GM12801 (cell line): ENCODE measurements at regions not wholly inside any gene's neighbourhood (a gene's known extent, or its start where the extent isn't known, plus 50 kb on each side); places are given as distances from the start of the nearest gene placed in this dataset.

Experiments
- TF ChIP-seq, protein P1 (sequence below): IDR thresholded peaks from one replicate; pipeline ENCODE4 v1.5.1; 2011; ENCODE audit warnings: control low read depth; ENCODE audit not compliant: insufficient read length; ENCODE audit errors: extremely low read depth

DNA sequence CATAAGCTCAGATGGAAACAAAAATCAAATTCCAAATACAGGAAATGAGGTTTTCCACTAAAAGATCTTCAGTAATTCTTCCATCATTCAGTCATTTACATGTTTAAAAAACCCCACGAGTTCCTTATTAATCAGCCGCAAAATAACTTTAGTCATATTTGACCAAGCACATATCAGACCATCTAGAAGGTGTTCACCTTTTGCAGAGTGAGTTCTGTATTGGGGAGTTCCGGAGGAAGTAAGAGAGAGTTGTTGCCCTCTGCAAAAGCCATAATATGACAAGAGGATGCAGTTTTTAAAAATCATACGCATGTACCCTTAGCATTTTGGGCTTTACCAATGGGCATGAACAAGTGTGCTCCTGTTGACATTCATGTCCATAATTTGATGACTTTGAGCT is 61.6 kb downstream of the CCR1 start:
- TF ChIP-seq, protein P1, sequence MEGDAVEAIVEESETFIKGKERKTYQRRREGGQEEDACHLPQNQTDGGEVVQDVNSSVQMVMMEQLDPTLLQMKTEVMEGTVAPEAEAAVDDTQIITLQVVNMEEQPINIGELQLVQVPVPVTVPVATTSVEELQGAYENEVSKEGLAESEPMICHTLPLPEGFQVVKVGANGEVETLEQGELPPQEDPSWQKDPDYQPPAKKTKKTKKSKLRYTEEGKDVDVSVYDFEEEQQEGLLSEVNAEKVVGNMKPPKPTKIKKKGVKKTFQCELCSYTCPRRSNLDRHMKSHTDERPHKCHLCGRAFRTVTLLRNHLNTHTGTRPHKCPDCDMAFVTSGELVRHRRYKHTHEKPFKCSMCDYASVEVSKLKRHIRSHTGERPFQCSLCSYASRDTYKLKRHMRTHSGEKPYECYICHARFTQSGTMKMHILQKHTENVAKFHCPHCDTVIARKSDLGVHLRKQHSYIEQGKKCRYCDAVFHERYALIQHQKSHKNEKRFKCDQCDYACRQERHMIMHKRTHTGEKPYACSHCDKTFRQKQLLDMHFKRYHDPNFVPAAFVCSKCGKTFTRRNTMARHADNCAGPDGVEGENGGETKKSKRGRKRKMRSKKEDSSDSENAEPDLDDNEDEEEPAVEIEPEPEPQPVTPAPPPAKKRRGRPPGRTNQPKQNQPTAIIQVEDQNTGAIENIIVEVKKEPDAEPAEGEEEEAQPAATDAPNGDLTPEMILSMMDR = no peak

DNA sequence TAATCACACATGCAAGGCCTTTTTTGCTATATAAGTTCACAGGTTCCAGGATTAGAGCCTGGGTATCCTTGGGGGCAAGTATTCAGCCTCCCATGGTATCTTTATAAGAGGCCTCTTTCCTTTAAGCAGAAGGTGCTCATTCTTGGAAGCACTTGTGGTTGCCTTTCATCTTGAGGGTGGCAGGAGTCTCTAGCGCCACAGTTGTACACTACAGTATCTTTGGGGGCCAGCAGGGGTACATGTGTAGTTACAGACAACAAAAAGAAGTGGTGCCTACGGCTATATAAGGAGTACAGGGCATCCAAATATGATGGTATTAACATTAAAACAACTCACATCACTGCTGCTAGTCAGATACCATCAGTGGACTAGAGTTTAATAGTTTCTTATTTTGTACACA is 62.1 kb downstream of the CCR1 start:
- TF ChIP-seq, protein P1 = no peak

DNA sequence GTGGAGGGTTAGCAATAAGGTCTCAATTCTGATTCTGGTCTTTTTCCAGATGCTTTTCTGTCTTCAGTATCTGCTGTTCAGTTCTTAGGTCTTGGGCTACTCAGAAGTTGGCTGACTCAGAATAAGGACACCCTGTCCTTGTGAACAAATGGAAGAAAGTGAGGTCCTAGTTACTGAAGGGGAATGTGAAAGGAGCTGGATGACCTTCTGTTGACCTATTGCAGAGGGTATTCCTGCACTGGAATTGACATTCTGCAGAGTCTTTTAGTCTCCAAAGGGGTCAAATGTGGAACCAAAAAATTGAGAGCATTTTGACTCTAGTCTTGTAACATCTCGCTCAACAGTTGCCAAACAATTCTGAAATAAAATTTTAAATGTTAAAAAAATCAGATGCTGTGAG is 63.0 kb downstream of the CCR1 start:
- TF ChIP-seq, protein P1 = no peak

DNA sequence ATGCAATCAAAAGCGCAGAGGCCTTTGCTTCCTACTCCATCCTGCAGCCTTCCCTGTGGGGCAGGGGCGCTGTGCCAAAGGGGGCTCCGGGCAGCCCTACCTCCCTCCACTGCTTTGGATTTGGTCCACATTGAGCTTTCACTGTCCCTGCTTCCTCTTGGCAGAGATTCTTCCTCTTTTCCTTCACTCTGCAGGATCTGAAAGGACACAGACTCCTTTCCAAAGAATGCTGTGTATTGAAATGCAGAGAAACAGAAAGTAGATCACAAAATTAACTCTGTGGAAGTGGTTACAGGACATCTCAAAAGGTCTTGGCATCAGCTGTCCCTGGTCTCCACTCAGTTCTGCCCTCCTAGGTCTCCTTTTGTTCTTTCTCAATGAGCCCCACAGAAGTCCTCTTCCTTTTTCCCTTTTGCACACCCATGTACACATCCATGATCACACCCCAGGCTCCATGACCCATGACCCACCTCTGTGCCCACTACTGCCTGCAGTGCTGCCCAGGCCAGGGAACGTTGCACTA is 64.1 kb downstream of the CCR1 start:
- TF ChIP-seq, protein P1 = no peak

DNA sequence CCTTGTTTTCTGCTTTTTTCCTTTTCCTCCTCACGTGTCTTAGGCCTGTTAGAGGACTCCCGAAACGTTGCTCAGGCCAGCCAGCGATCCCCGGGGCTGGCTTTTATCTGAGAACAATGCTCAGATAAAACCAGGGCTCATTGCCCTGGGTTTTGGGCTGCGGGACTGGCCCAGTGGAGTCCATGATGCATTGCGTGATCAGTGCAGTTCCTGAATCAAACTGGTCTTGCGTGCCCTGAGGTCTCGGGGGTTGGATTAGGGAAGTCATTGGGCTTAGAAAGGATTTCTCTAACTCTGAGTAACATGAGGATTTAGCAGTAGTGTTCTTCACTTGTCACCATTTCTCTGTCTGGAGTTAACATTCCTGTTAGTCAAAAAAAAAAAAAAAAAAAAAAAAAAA is 66.3 kb downstream of the CCR1 start:
- TF ChIP-seq, protein P1 = no peak

DNA sequence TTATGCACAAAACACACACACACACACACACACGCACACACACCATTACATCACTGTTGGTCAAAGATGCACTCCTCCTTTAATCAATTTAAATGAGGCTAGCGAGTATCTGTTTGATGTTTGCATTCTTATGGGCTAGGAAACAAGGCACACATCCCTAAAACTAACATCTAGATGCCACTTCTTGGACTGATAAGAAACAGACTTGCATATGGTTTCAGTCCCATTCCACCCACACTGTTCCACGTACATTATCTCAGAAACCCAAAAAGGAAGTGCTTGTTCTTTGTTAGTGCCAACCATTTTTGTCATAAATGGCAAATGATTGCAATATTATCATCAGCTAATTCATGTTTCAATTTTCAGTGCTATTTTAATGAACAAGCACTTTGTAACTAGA is 69.5 kb downstream of the CCR1 start:
- TF ChIP-seq, protein P1 = no peak

DNA sequence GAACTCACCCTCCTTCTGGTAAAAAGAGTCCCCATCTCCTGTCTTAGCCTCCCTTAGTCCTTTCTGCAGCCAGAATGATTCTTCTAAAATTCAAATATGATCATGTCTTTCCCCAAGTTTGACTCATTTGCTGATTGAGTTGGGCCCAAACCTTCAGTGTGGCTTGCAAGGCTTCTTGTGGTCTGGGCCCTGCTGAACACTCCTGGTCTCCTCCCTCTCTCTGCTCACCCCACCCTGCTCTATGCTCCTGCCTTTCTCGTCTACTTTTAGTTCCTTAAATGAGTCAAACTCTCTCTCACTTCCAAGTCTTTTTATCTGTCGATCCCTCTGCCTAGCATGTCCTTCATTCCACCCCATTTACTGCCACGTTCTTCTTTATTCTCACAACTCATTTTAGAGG is 72.6 kb downstream of the CCR1 start:
- TF ChIP-seq, protein P1 = no peak

DNA sequence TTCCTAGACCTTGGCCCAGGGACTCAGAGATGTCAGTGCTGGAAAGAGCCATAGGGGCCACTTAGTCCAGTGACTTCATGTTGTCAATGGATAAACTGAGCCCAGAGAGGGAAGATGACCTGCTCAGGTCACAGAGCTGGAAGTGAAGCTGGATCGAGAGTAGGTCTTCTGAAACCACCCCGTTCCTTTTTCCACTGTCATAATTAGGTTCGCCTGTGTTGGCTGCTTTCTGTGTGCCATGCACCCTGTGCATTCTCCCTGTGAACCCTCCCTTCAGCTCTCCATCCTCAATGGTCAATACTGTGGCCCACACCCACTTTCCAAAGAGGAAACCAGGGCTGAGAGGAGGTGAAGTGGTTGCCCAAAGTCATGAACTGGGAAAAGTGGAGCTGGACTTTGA is 74.8 kb downstream of the CCR1 start:
- TF ChIP-seq, protein P1 = no peak
